ENCODE measurements at regions not wholly inside any gene's neighbourhood (a gene's known extent, or its start where the extent isn't known, plus 50 kb on each side); places are given as distances from the start of the nearest gene placed in this dataset.
A peak's percentile ranks its signal among the peaks of the same experiment; 100 is the strongest.

- 20 to 33% methylated on average over 5 of the region's 5 CpGs for WGBS, 2 experiments (ENCODE audit: insufficient coverage in 1 of 2, insufficient read length in 1 of 2)
- H3K9ac ChIP-seq (ENCODE audit: extremely low read depth, low read length, poor library complexity, severe bottlenecking), result no peak overlapping the region
- DNase-seq, result peak; percentile 72
- Mint-ChIP-seq H3K4me1 (peaks cover 42% of the 10 kb centered on the region), H3K27ac (peak overlapping the region; percentile 15), H3K36me3 (ENCODE audit: low read depth) (no peaks in the 10 kb centered on the region), H3K27me3 (ENCODE audit: insufficient read depth) (no peaks in the 10 kb centered on the region), H3K4me3 (no peak overlapping the region), H3K9me3 (no peaks in the 10 kb centered on the region)
- no peaks in the 10 kb centered on the region for H3K27me3 ChIP-seq (ENCODE audit: control insufficient read depth, insufficient read depth, low read length, poor library complexity, severe bottlenecking)
- H3K9me3 ChIP-seq (ENCODE audit: control insufficient read depth, low read length), result no peaks in the 10 kb centered on the region
- peaks cover 13% of the 10 kb centered on the region for H3K4me1 ChIP-seq (ENCODE audit: control insufficient read depth, insufficient read depth, low read length)
- H3K4me3 ChIP-seq (ENCODE audit: low read length), result no peak overlapping the region
- no peaks in the 10 kb centered on the region for H3K36me3 ChIP-seq (ENCODE audit: control insufficient read depth, insufficient read depth, low read length)
- no peak overlapping the region for H3K27ac ChIP-seq (ENCODE audit: low read depth, low read length)
- no peak for TF ChIP-seq CTCF (conservative IDR thresholded peaks at IDR 0.05)
Measured at GRCh38 chr5:155274484-155274883, 260.9 kb downstream of the KIF4B start.

GRCh38 chr5:155275222-155275621, 261.7 kb downstream of the KIF4B start:
- no peak for TF ChIP-seq CTCF (conservative IDR thresholded peaks at IDR 0.05)
- no peaks in the 10 kb centered on the region for H3K36me3 ChIP-seq (ENCODE audit: control insufficient read depth, insufficient read depth, low read length)
- Mint-ChIP-seq H3K27ac (no peak overlapping the region), H3K9me3 (no peaks in the 10 kb centered on the region), H3K4me1 (peaks cover 41% of the 10 kb centered on the region), H3K36me3 (ENCODE audit: low read depth) (no peaks in the 10 kb centered on the region), H3K4me3 (no peak overlapping the region), H3K27me3 (ENCODE audit: insufficient read depth) (no peaks in the 10 kb centered on the region)
- WGBS, 2 experiments (ENCODE audit: insufficient coverage in 1 of 2, insufficient read length in 1 of 2), result 75 to 77% methylated on average over 4 to 6 of the region's 6 CpGs
- no peak overlapping the region for H3K9ac ChIP-seq (ENCODE audit: extremely low read depth, low read length, poor library complexity, severe bottlenecking)
- H3K4me3 ChIP-seq (ENCODE audit: low read length), result no peak overlapping the region
- no peak overlapping the region for H3K27ac ChIP-seq (ENCODE audit: low read depth, low read length)
- H3K9me3 ChIP-seq (ENCODE audit: control insufficient read depth, low read length), result no peaks in the 10 kb centered on the region
- DNase-seq, result peak; percentile 54
- peaks cover 12% of the 10 kb centered on the region for H3K4me1 ChIP-seq (ENCODE audit: control insufficient read depth, insufficient read depth, low read length)
- no peaks in the 10 kb centered on the region for H3K27me3 ChIP-seq (ENCODE audit: control insufficient read depth, insufficient read depth, low read length, poor library complexity, severe bottlenecking)

- Mint-ChIP-seq H3K27me3 (ENCODE audit: insufficient read depth) (no peaks in the 10 kb centered on the region), H3K36me3 (ENCODE audit: low read depth) (no peaks in the 10 kb centered on the region), H3K9me3 (no peaks in the 10 kb centered on the region), H3K4me1 (peaks cover 30% of the 10 kb centered on the region), H3K27ac (no peak overlapping the region), H3K4me3 (no peak overlapping the region)
- 83 to 95% methylated on average over 1 to 3 of the region's 3 CpGs for WGBS, 2 experiments (ENCODE audit: insufficient coverage in 1 of 2, insufficient read length in 1 of 2)
- peaks cover 7% of the 10 kb centered on the region for H3K4me1 ChIP-seq (ENCODE audit: control insufficient read depth, insufficient read depth, low read length)
- no peaks in the 10 kb centered on the region for H3K36me3 ChIP-seq (ENCODE audit: control insufficient read depth, insufficient read depth, low read length)
- DNase-seq, result no peak
- no peak for TF ChIP-seq CTCF (conservative IDR thresholded peaks at IDR 0.05)
- no peak overlapping the region for H3K9ac ChIP-seq (ENCODE audit: extremely low read depth, low read length, poor library complexity, severe bottlenecking)
- H3K27me3 ChIP-seq (ENCODE audit: control insufficient read depth, insufficient read depth, low read length, poor library complexity, severe bottlenecking), result no peaks in the 10 kb centered on the region
- H3K4me3 ChIP-seq (ENCODE audit: low read length), result no peak overlapping the region
- no peaks in the 10 kb centered on the region for H3K9me3 ChIP-seq (ENCODE audit: control insufficient read depth, low read length)
- no peak overlapping the region for H3K27ac ChIP-seq (ENCODE audit: low read depth, low read length)
Measured at GRCh38 chr5:155276231-155276630, 262.7 kb downstream of the KIF4B start.
